Suppressor macrophage (primary cell): ENCODE measurements at regions not wholly inside any gene's neighbourhood (a gene's known extent, or its start where the extent isn't known, plus 50 kb on each side); places are given as distances from the start of the nearest gene placed in this dataset.

Source experiments
- DNase-seq, 4 experiments: peaks; one replicate each; pipeline ENCODE4 v3.0.0-alpha.2; 2020 to 2022

DNA sequence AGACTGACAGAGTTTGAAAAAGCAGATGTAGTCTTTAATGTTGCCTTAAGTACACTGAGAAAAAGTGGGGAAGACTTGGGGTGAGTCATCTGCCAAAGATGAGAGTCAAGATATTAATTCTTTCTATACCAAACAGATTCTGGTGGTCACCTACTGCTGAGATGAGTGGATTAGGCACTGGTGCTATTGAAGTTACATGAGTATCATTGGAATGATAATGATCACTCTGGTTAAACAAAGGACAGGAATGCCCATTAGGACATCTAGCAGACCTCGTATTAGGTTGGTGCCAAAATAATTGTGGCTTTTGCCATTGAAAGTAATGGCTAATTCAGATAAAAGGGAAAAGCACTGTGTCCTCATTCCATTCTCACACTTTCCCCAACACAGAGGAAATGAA is 1588.9 kb downstream of the KCNT2 start:
- no peak for DNase-seq

DNA sequence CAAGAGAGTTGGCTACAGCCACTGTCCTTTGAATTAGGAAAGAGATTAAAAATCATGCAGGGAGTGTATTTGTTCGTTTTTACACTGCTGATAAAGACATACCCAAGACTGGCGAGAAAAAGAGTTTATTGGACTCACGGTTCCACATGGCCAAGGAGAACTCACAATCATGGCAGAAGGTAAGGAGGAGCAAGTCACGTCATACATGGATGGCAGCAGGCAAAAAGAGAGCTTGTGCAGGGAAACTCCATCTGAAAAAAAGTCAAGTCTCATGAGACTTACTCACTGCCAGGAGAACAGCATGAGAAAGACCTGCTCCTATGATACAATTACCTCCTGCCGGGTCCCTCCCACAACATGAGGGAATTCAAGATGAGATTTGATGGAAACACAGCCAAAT is 1595.2 kb downstream of the KCNT2 start:
- no peak for DNase-seq

DNA sequence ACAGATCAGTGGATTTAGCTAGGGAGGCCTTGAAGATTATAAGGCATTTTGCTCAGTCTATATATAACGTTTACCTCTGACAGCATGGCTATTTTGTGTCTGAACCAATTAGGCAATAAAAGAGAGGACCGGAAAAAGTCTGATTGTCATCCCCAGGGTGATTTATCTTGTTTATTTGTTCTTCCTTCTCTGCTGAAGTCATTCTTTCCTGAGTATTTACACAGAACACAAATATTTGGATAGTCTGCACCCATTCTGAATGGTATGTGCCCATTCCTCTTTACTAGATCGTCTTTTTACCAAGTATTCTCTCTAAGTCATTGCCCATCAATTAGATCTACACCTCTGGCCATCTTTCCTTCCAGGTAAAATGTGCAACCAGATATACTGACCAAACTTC is 1602.9 kb downstream of the KCNT2 start:
- DNase-seq: no peak

DNA sequence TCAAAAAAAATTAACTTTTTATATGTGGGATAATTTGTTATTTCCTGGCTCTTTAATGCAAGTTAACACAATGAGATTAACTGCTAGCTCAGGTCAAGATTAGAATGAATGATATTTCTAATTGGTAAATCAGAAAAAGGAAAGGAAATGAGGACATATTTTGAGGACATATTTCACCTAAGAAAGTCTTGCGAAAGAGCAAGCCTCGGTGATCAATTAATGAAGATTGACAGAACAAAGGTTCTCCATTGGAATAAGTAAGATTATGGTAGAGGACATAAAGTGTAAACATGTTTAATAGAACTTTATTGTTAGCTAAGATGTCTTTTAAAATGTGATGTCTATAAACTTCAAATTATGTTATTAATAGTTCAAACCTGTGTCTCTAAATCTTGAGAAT is 1617.8 kb downstream of the KCNT2 start:
- no peak for DNase-seq

DNA sequence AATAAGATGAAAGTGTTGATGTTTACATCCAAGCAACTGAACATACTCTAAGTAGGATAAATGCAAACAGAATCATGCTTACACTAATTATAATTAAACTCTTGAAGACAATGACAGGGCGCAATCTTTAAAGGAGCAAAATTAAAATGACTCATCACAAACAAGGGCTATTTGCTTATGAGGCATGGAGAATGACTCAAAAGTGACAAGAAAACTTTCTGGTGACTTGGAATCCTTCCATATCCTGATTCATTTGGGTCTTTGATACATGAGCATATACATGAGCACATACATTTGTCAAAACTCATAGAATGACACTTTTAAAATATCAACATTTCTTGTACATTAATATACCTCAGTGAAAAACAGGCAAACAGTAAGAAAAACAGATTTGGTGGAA is 1632.3 kb downstream of the KCNT2 start:
- no peak for DNase-seq

DNA sequence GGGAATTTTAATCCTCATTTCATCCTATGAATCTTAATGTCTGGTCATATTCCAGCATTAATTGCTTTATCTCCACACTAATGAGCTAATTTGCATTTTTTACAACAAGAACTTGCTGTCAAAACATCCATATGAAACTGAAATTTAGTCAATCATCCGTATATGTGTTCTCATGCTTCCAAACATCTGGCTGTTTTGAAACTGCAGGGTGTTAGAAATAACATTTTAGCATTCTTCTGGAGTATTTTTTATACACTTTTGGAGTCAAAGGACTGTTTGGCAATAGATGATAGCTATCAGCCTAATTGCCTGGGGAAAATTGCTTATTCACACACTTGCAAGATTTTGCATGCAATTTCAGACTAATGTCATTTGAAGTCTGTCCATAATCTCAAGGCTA is 1639.3 kb downstream of the KCNT2 start:
- DNase-seq: no peak

DNA sequence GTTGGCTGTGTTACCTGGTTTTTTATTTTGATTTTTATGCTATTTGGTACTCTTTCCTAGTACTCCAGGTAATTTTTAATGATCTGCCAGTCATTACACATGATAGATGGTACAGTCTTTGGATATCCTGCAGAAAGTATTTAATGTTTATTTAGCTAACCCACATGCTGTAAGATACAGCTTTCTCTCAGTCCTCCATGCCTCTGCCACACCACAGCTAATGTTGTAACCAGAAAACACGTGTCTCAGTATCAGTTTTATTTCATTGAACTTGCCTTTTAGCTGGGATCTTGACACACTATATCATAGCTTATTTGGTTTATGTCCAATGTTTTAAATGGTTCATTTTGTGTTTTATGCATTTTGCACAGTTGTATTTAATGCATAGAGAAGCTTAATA is 1648.4 kb downstream of the KCNT2 start:
- no peak for DNase-seq

DNA sequence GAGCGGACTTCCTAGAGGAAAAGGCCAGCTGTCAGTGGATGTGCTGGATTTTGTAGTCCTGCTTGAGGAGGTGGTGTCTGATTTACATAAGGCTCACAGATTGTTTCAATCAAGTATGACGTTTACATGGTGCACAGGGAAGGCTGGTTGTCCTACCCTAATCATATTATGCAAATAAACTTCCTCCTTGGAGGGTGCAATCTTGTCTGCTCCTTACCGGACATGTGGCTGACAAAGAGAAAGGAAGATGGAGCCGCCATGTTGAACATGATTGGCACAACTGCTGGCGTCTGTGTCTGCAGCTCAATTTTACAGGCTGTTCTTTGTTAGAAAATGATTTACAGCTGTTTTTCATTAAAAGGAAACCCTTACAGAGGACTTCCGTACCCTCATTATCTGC is 1656.1 kb downstream of the KCNT2 start:
- DNase-seq: no peak

DNA sequence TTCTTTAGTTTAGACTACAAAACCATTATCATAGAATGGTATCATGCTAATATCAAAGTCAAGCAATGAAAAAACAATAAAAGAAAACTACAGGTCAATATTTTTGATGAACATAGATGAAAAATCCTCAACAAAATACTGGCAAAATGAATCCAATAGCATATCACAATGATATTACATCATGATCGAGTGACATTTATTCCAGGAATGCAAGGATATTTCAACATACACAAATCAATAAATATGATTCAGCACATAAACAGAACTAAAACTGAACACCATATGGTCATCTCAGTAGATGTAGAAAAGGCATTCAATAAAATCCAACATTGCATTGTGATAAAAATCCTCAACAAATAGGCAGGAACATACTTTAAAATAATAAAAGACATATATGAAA is 1657.7 kb downstream of the KCNT2 start:
- no peak for DNase-seq

DNA sequence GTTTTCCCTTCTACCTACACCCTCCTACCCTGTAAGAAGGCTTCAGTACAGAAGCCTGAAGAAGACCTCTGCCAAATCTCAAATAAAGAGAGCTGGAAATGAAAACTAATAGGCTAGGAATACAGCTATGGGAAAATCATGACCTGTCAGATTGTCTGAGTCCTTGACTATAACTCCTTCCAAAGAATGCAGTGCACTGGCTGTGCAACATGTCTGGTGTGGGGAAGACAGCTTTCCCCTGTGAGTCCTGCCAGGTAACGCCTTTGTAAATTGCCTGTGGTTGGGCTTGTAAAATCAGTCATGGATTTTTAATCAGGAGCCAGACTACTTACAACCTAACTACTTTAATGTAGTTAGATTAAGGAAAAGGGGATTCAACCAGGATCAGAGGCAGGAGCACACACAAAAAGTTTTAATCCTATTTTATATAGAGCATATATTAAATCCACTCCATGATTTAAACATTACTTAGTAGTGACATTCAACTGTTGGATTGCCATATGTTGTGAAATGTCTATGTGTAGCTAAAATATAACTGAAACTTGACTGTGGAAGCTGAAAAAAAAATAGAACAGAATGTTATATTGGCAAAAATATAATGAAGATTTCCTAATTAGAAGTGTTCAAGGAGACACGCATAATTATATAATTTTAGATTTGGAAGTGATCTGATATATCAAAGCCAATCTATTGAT is 1667.8 kb downstream of the KCNT2 start:
- DNase-seq: no peak

DNA sequence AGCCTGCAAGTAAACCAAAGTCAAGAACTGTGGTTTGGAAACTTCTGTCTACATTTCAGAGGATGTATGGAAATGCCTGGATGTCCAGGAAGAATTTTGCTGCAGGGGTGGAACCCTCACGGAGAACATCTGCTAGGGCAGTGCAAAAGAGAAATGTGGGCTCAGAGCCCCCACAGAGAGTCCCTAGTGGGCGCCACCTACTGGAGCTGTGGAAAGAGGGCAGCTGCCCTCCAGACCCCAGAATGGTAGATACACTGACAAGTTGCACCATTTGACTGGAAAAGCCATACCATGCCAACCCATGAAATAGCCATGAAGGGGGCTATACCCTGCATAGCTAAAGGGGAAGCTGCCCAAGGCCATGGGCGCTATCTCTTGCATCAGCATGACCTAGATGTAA is 1672.4 kb downstream of the KCNT2 start:
- no peak for DNase-seq

DNA sequence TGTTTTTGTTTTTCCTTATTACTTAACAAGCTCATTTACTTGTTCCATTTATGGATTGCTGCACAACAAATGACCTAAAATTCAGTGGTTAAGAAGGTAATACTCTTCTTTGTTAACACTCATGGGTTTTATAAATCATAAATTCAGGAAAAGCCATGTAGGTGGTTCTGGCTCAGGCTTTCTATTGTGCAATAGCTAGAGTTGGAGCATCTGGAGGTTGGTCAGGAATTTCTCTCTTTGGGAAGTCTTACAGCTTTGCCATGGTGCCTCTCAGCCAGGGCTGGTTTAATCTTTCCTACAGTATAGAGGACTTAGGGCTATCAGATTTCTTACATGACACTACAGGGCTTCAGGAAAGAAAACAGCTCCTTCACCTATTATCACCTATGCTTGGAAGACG is 1677.1 kb downstream of the KCNT2 start:
- DNase-seq: no peak

DNA sequence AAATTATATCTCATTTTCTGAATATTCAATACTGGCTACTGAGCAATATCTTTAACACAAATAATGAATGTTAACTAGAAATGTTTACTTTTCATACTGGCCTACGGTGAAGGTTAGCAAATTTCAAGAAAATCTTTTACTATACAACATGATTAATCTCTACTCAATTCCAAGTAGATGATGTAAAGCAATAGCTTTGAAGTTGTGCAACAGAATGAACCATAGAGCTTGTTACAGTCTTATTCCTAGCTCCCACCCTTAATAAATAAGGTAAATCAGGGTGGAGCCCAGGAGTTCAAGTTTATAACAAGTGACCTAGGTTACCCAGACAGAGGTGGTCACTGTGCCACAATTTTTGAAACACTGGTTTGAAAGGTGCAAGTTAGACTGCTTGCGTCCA is 1678.1 kb downstream of the KCNT2 start:
- no peak for DNase-seq

DNA sequence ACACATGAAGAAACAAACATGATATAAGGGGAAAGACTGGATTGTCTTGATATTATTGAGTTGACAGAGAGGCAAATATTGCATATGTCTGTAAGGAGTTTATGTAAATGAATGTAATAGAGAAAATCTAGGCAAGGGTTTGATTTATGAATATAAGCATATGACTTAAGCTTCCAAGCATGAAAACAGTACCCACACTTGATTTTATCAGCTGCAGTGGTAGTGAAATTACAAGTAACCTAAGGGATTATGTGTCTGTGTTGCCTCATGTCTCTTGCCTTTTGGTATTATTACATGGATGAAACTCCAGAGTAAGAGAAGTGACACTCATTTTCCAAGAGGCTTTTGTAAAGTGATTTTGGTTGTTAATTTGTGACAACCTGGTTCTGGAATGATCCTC is 1678.9 kb downstream of the KCNT2 start:
- DNase-seq: no peak

DNA sequence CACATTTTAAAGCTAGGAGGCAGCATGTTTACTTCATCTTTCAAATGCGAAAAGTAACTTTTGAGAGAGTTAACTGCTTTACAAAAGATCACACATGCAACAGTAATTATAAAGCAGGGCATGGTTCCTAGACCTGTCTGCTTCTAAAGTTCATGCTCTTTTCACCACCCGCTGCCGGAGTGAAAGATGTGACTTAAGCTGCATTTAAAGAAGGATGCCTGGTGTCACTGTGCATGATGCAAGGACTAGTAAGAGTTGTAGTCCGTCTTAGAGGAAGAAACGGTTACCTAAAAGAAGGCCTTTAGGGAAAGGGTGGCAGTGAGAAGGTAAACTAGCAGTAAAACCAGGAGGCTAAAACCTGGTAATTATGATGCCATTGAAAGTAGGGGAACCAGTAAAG is 1689.1 kb downstream of the KCNT2 start:
- no peak for DNase-seq

DNA sequence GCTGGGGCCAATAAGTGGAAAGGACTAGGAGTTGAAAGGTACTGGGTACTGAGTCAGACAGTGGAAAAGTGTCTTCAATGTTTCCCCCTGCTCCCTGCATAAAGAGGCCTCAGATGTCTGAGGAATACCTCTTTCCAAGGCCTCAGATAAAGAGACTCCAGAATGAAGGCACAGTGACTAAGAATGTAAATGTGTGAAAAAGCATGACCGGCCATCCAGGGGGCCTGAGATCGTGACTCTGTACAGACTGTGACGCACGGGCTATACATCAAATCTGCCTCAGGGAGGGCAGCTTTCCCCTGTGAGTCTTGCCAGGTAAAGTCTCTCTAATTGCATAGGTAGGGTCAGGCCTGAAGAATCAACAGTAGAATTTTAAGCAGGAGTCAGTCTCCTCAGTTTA is 1690.5 kb downstream of the KCNT2 start:
- DNase-seq: no peak

DNA sequence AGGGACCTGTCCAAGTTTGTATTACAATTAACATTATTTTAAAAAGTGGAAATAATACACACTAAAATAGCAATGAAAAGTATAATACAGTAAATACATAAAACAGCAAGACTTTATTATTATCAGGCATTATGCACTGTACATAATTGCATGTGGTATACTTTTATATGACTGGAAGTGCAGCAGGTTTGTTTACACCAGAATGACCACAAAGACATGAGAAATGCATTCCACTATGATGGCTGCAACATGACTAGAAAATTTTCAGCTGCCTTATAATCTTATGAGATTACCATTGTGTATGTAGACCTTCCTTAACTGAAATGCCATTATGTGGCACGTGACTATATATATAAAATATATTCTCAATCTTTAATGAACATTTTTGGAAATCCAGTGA is 1699.6 kb downstream of the KCNT2 start:
- no peak for DNase-seq

DNA sequence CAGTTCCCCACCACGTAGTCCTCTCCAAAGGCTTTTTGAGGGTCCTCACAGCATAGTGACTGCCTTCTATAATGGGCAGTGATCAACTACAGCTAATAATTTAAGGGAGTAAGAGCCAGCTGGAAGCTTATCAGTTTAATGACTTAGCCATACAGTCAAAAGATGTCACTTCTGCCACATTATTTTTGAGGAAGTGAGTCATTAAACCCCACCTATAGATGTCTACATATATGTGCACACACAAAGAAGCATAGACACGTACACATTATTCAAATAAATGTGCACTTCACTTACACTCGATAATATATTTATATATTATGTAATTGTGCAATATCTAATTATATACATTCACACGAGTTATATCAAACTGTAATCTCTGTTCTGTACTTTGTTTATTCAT is 1704.7 kb downstream of the KCNT2 start:
- DNase-seq: no peak

DNA sequence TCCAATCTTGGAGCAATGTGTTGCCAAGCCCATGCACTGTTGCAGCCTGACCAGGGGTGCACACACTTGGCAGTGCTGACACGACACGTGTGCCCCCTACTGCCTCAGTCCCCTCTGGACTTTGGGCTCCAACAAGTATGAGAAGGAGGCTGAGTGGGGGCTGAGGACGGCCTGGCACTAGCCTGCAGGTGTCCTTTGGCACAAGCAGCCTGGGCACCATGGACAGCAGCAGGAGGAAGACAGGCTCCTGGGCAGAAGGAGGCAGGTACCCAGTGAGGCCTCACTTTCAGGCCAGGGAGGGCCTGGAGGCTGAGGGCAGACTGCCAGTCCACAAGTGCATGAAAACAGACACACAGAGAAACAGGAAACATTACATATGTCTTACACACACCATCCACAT is 1702.9 kb upstream of the B3GALT2 start:
- DNase-seq: no peak

DNA sequence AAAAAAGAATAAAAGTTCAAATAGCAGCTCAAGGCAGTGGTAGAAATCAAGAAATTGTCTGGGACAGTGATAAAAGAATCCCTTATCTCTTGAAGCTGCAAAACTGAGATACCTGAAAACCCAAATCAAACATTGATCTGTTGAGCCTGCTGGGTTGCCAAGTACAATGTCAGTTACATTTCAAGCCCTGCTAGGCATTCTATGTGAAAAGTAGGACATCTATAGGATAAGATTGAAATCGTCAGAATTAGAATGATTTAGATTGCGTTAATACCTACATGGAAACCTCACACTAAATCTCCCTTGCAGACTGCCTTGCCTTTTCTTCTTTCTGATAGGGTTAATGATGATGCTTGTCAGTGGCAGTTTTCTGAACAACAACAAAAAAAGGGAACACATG is 1684.4 kb upstream of the B3GALT2 start:
- no peak for DNase-seq

DNA sequence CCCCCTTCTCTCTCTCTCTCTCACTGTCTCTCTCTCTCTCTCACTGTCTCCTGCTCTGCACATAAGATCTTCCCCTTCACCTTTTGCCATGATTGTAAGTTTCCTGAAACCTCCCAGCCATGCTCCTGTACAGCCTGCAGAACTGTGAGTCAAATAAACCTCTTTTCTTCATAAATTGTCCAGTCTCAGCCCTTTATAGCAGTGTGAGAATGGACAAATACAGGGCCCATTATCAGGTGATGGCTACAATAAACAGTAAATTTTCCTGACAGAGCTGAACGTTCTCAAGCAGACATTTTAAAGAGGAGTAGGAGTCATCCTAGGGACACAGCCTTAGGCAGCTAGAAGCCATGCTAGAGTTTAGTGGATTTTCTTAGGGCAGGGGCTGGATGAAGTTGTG is 1679.7 kb upstream of the B3GALT2 start:
- no peak for DNase-seq

DNA sequence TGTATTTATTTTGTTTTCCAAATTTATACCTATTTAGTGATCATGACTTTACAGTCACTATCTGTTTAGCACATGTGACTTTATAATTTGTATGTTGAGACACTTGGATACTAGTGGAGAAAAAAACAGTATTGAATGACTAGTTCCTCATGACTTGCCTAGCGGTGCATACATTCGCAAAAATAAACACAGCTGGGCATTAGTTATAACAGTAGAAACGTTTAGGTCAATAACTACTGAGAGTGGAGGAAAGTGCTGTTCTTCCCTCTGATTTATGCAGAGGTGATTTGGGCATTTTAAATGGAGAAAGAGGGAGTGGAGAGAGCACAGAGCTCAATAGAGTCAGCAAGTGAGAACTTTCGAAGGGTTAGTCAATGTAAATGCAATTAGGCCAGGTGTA is 1679.0 kb upstream of the B3GALT2 start:
- no peak for DNase-seq

DNA sequence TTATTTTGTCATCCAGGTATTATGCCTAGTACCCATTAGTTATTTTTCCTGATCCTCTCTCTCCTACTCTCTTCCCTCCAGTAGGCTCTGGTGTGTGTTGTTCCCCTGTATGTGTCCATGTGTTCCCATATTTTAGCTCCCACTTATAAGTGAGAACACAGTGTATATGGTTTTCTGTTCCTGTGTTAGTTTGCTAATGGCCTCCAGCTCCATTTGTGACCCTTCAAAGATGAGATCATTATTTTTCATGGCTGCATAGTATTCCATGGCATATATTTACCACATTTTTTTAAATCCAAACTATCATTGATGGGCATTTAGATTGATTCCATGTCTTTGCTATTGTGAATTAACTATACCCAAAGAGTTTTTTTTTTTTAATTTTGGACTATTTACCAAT is 1675.7 kb upstream of the B3GALT2 start:
- no peak for DNase-seq

DNA sequence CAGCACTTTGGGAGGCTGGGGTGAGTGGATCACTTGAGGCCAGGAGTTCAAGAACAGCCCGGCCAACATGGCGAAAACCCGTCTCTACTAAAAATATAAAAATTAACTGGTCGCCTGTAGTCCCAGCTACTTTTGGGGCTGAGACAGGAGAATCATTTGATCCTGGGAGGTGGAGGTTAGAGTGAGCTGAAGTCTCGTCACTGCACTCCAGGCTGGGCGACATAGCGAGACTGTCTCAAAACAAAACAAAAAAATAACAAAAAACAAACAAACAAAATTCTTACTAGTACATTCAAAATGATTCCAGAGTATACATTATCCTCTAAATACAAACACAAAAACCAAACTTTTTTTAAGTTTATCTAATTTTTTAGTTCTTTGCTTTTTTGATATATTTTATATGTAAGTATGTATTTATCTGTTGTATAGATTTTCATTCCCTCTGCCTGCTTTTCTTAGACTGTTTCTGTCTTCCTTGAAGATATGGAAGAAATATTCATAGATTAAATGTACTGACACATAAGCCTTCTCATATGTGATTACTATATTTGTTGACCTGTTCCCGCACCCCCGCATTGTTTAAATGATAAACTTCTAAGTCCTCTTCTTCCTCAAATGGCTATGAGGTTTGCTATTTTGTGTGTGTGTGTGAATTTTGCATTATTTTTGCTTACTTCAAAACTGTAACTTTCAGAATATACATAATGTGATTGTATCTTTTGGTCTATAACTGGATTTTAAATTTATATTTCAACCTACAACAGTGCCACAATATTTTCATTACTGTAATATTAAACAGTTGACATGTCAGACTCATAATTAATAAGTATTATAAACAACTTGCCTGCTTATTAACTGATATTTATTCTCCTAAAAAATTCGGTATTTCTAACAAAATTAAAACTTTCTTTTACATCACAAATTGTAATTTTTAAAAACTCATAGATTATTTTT is 1674.1 kb upstream of the B3GALT2 start:
- no peak for DNase-seq
